MCF 10A (cell line): ENCODE measurements at regions not wholly inside any gene's neighbourhood (a gene's known extent, or its start where the extent isn't known, plus 50 kb on each side); places are given as distances from the start of the nearest gene placed in this dataset.

ENCODE experiments used
- BruUV-seq: library from RNA; stranded (reverse); fragments of 400-500 nt; replicated peaks from 2 replicates; lab custom pipeline; 2021; lab: Mats Ljungman, UMichigan
- CTCF ChIA-PET: fragments of 300-600 bp; sonication (Branson Sonifier 250); formaldehyde crosslinking; extraction: SDS; loops from one replicate; lab custom pipeline; 2021; ENCODE audit warnings: antibody characterized with exemption, inconsistent platforms; lab: Yijun Ruan, JAX
- POLR2A ChIA-PET: fragments of 300-600, 350-650 bp; sonication (Branson Sonifier 250); formaldehyde crosslinking; extraction: SDS; loops from one replicate; lab custom pipeline; 2020; ENCODE audit warnings: antibody characterized with exemption, inconsistent platforms; lab: Yijun Ruan, JAX
- DNase-seq: peaks from one replicate; pipeline ENCODE4 v3.0.0-alpha.2; 2018; ENCODE audit not compliant: unreplicated experiment
- H3K27ac Mint-ChIP-seq: one replicate; pipeline ENCODE4 v1.8.0; 2022; ENCODE audit warnings: mild to moderate bottlenecking, low read depth, mixed read lengths; ENCODE audit not compliant: unreplicated experiment
- H3K27me3 Mint-ChIP-seq: one replicate; pipeline ENCODE4 v1.8.0; 2022; ENCODE audit warnings: mixed read lengths; ENCODE audit not compliant: insufficient read depth, unreplicated experiment
- H3K36me3 Mint-ChIP-seq: one replicate; pipeline ENCODE4 v1.8.0; 2022; ENCODE audit warnings: mild to moderate bottlenecking, moderate library complexity, mixed read lengths; ENCODE audit not compliant: insufficient read depth, unreplicated experiment
- H3K4me1 Mint-ChIP-seq: one replicate; pipeline ENCODE4 v1.8.0; 2022; ENCODE audit warnings: mixed read lengths; ENCODE audit not compliant: insufficient read depth, unreplicated experiment
- H3K4me3 Mint-ChIP-seq: one replicate; pipeline ENCODE4 v1.8.0; 2022; ENCODE audit warnings: mild to moderate bottlenecking, moderate library complexity, mixed read lengths; ENCODE audit not compliant: unreplicated experiment
- H3K9me3 Mint-ChIP-seq: one replicate; pipeline ENCODE4 v1.8.0; 2022; ENCODE audit warnings: mixed read lengths; ENCODE audit not compliant: unreplicated experiment
- CTCF ChIP-seq: fragments of 200-600 bp; IDR thresholded peaks from one replicate; pipeline ENCODE4 v1.8.0; 2022; ENCODE audit warnings: antibody characterized with exemption, mild to moderate bottlenecking; ENCODE audit not compliant: unreplicated experiment
- intact Hi-C: fragments of 100-400 bp; cut with micrococcal nuclease; formaldehyde crosslinking; loops from 2 replicates; pipeline ENCODE4 v1.14.1; 2022

- Mint-ChIP-seq H3K27me3 (peaks cover 28% of the 10 kb centered on the region), H3K4me3 (no peak overlapping the region), H3K4me1 (no peaks in the 10 kb centered on the region)
Measured at GRCh38 chr17:14997290-14997689, 267.8 kb downstream of the PMP22 start.

GRCh38 chr17:14986127-14986526 is 279.0 kb downstream of the PMP22 start:
- Mint-ChIP-seq H3K36me3 (no peaks in the 10 kb centered on the region), H3K27ac (no peak overlapping the region), H3K9me3 (no peaks in the 10 kb centered on the region), H3K27me3 (peaks cover 62% of the 10 kb centered on the region), H3K4me1 (no peaks in the 10 kb centered on the region), H3K4me3 (no peak overlapping the region)
- POLR2A ChIA-PET, result interaction anchor here (1.2 kb wide), 1 partner anchor 685 kb away, joined by 4 read pairs; the partner anchor contains the start of gene HS3ST3B1
- CTCF ChIA-PET, result no interaction called here
- intact Hi-C loops, result no loop called here
- peak; percentile 16 for DNase-seq
- TF ChIP-seq CTCF, result no peak
- no TSS peak for BruUV-seq

More at GRCh38 chr17:14997290-14997689, 267.8 kb downstream of the PMP22 start:
- POLR2A ChIA-PET, result interaction anchor here (0.7 kb wide), 1 partner anchor 1248 kb away, joined by 3 read pairs; no protein-coding TSS in a partner anchor
- intact Hi-C loops, result no loop called here
- H3K36me3 Mint-ChIP-seq, result no peaks in the 10 kb centered on the region
- CTCF ChIA-PET, result no interaction called here
- no TSS peak for BruUV-seq
- DNase-seq, result no peak
- no peak for TF ChIP-seq CTCF
- no peak overlapping the region for H3K27ac Mint-ChIP-seq
- no peaks in the 10 kb centered on the region for H3K9me3 Mint-ChIP-seq

- no peak for TF ChIP-seq CTCF
- ChIA-PET CTCF (interaction anchor here (0.6 kb wide), 1 partner anchor 47 kb away, joined by 3 read pairs; no protein-coding TSS in a partner anchor), POLR2A (no interaction called here)
- H3K4me1 Mint-ChIP-seq, result no peaks in the 10 kb centered on the region
- H3K27ac Mint-ChIP-seq, result no peak overlapping the region
- intact Hi-C loops, result no loop called here
- DNase-seq, result no peak
- no peak overlapping the region for H3K4me3 Mint-ChIP-seq
- no peaks in the 10 kb centered on the region for H3K36me3 Mint-ChIP-seq
- peaks cover 38% of the 10 kb centered on the region for H3K27me3 Mint-ChIP-seq
- no TSS peak for BruUV-seq
- H3K9me3 Mint-ChIP-seq, result peaks cover 11% of the 10 kb centered on the region
Measured at GRCh38 chr17:14972844-14973243, 292.3 kb downstream of the PMP22 start.

GRCh38 chr17:14971054-14971453 is 294.1 kb downstream of the PMP22 start:
- Mint-ChIP-seq H3K27me3 (peaks cover 20% of the 10 kb centered on the region), H3K4me1 (no peaks in the 10 kb centered on the region), H3K36me3 (no peaks in the 10 kb centered on the region), H3K27ac (no peak overlapping the region), H3K9me3 (peaks cover 11% of the 10 kb centered on the region), H3K4me3 (no peak overlapping the region)
- intact Hi-C loops, result no loop called here
- CTCF ChIA-PET, result no interaction called here
- DNase-seq, result no peak
- POLR2A ChIA-PET, result no interaction called here
- TF ChIP-seq CTCF, result no peak
- BruUV-seq, result no TSS peak
